Breast epithelium (tissue), 3 donors: ENCODE measurements at regions not wholly inside any gene's neighbourhood (a gene's known extent, or its start where the extent isn't known, plus 50 kb on each side); places are given as distances from the start of the nearest gene placed in this dataset.

Experiments used
- CTCF ChIP-seq, 3 donors: fragments of 450-650 bp; IDR thresholded peaks; one replicate each; pipeline ENCODE4 v1.5.1; 2016 to 2017; ENCODE audit warnings: antibody characterized with exemption in 3 of 3, mild to moderate bottlenecking in 3 of 3, moderate library complexity in 3 of 3
- POLR2A ChIP-seq: fragments of 450-650 bp; IDR thresholded peaks from one replicate; pipeline ENCODE4 v1.6.1; 2016; ENCODE audit warnings: antibody characterized with exemption, mild to moderate bottlenecking, moderate library complexity

DNA sequence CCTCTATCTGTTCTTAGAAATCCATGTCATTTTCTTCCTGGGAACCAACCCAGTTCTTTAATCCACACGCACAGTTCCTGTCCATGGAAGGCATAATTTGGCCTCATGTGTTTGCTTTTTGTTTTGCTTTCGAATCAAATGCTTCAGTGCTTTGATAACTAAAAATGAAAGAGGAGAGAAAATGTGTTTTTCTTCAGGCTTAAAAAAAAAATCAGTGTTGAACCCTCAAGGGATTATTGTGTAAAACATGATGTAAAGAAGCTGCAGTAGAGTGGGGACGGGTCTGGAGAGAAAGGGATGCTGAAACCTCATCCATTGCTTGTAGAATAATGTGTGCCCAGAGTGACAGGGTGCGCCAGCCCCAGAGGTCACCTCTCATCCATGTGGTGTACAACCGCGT is 197.5 kb upstream of the JARID2 start:
- TF ChIP-seq CTCF (IDR thresholded peaks at IDR 0.05) (no peak), POLR2A (no peak)
